ENCODE measurements at regions not wholly inside any gene's neighbourhood (a gene's known extent, or its start where the extent isn't known, plus 50 kb on each side); places are given as distances from the start of the nearest gene placed in this dataset.
A peak's percentile ranks its signal among the peaks of the same experiment; 100 is the strongest.

- no peak overlapping the region for H3K4me3 Mint-ChIP-seq (ENCODE audit: unreplicated experiment)
- no peaks in the 10 kb centered on the region for H3K36me3 Mint-ChIP-seq (ENCODE audit: low read depth, unreplicated experiment)
- H3K27me3 Mint-ChIP-seq (ENCODE audit: low read depth, unreplicated experiment): no peaks in the 10 kb centered on the region
- no peak overlapping the region for H3K4me3 ChIP-seq (ENCODE audit: insufficient read depth, low read depth, low read length)
- DNase-seq (ENCODE audit: low read depth): peak; percentile 39
- H3K36me3 ChIP-seq (ENCODE audit: insufficient read depth, low read length): no peaks in the 10 kb centered on the region
- H3K79me2 ChIP-seq (ENCODE audit: insufficient read depth, low read length): no peaks in the 10 kb centered on the region
- no peaks in the 10 kb centered on the region for H3K27me3 ChIP-seq (ENCODE audit: insufficient read depth, low read length)
- no peaks in the 10 kb centered on the region for H3K9me3 ChIP-seq (ENCODE audit: insufficient read depth, low read depth, low read length)
- no peak overlapping the region for H2AFZ ChIP-seq (ENCODE audit: low read depth, low read length)
- no peak overlapping the region for H3K4me2 ChIP-seq (ENCODE audit: low read length)
- FAIRE-seq: no peak
- no peak for TF ChIP-seq EZH2 (IDR thresholded peaks at IDR 0.05; ENCODE audit: insufficient read depth, low read length)
- no peak for TF ChIP-seq CTCF (IDR thresholded peaks at IDR 0.05; ENCODE audit: insufficient read depth, low read depth, low read length)
- no peak overlapping the region for H3K9ac ChIP-seq (ENCODE audit: low read length)
- H3K4me1 Mint-ChIP-seq (ENCODE audit: low read depth, unreplicated experiment): peaks cover 4% of the 10 kb centered on the region
- H3K27ac Mint-ChIP-seq (ENCODE audit: unreplicated experiment): no peak overlapping the region
- no peak overlapping the region for H3K27ac ChIP-seq (ENCODE audit: low read depth, low read length)
- H3K9me3 Mint-ChIP-seq (ENCODE audit: unreplicated experiment): no peaks in the 10 kb centered on the region
- no peaks in the 10 kb centered on the region for H4K20me1 ChIP-seq (ENCODE audit: insufficient read depth, low read length)
- no peaks in the 10 kb centered on the region for H3K4me1 ChIP-seq (ENCODE audit: insufficient read depth, low read length)
Measured at GRCh38 chr4:175514174-175514573, 297.9 kb downstream of the GPM6A start.

GRCh38 chr4:175530655-175531054 lies 281.4 kb downstream of the GPM6A start:
- no peak for TF ChIP-seq EZH2 (IDR thresholded peaks at IDR 0.05; ENCODE audit: insufficient read depth, low read length)
- Histone ChIP-seq H4K20me1 (ENCODE audit: insufficient read depth, low read length) (no peaks in the 10 kb centered on the region), H3K4me2 (ENCODE audit: low read length) (no peak overlapping the region), H3K4me3 (ENCODE audit: insufficient read depth, low read depth, low read length) (no peak overlapping the region), H3K27ac (ENCODE audit: low read depth, low read length) (no peak overlapping the region), H3K9ac (ENCODE audit: low read length) (no peak overlapping the region), H3K4me1 (ENCODE audit: insufficient read depth, low read length) (peaks cover 12% of the 10 kb centered on the region), H3K79me2 (ENCODE audit: insufficient read depth, low read length) (no peaks in the 10 kb centered on the region), H2AFZ (ENCODE audit: low read depth, low read length) (peak overlapping the region; percentile 26), H3K27me3 (ENCODE audit: insufficient read depth, low read length) (no peaks in the 10 kb centered on the region), H3K36me3 (ENCODE audit: insufficient read depth, low read length) (no peaks in the 10 kb centered on the region), H3K9me3 (ENCODE audit: insufficient read depth, low read depth, low read length) (no peaks in the 10 kb centered on the region)
- H3K4me1 Mint-ChIP-seq (ENCODE audit: low read depth, unreplicated experiment): peaks cover 15% of the 10 kb centered on the region
- peak overlapping the region; percentile 67 for H3K27ac Mint-ChIP-seq (ENCODE audit: unreplicated experiment)
- no peaks in the 10 kb centered on the region for H3K36me3 Mint-ChIP-seq (ENCODE audit: low read depth, unreplicated experiment)
- H3K4me3 Mint-ChIP-seq (ENCODE audit: unreplicated experiment): no peak overlapping the region
- no peak for FAIRE-seq
- H3K27me3 Mint-ChIP-seq (ENCODE audit: low read depth, unreplicated experiment): no peaks in the 10 kb centered on the region
- H3K9me3 Mint-ChIP-seq (ENCODE audit: unreplicated experiment): peaks cover 10% of the 10 kb centered on the region
- DNase-seq (ENCODE audit: low read depth): no peak

DNA sequence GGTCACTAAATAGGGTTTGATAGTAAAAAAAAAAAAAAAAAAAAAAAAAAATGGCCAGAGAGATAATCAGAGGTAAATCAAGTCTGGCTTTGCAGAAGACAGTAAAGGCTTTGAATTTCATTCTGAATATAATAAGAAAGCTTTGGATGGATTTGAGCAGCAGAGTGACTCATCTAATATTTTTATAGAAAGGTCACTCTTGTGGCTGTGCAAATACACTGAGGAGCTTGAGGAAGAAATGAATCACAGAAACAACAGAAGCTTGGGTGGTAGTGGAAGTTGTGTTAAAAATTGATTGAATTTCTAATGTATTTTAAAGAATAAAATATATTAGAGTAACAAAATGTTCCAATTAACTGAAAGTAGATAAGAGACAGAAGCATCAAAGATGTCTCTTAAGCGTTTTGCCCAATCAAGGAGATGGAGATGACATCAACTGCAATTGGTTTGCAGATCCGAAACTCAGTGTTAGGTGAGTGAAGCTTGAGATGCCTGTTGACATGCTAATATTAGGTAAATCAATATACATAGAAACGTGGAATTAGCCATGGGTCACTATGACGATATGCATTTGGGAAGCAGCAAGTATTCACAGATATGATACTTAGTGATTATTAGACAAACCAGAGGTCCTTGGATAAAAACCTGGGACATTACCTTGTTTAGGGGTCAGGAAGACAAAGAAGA lies 280.5 kb downstream of the GPM6A start:
- H3K9ac ChIP-seq (ENCODE audit: low read length): no peak overlapping the region
- peak overlapping the region; percentile 20 for H3K4me2 ChIP-seq (ENCODE audit: low read length)
- no peak for FAIRE-seq
- H3K4me3 Mint-ChIP-seq (ENCODE audit: unreplicated experiment): no peak overlapping the region
- H3K27ac ChIP-seq (ENCODE audit: low read depth, low read length): no peak overlapping the region
- H4K20me1 ChIP-seq (ENCODE audit: insufficient read depth, low read length): no peaks in the 10 kb centered on the region
- TF ChIP-seq CTCF (IDR thresholded peaks at IDR 0.05; ENCODE audit: insufficient read depth, low read depth, low read length): no peak
- no peak for TF ChIP-seq EZH2 (IDR thresholded peaks at IDR 0.05; ENCODE audit: insufficient read depth, low read length)
- no peaks in the 10 kb centered on the region for H3K9me3 ChIP-seq (ENCODE audit: insufficient read depth, low read depth, low read length)
- no peaks in the 10 kb centered on the region for H3K36me3 ChIP-seq (ENCODE audit: insufficient read depth, low read length)
- H3K4me3 ChIP-seq (ENCODE audit: insufficient read depth, low read depth, low read length): no peak overlapping the region
- H3K27ac Mint-ChIP-seq (ENCODE audit: unreplicated experiment): peak overlapping the region; percentile 23
- H3K27me3 ChIP-seq (ENCODE audit: insufficient read depth, low read length): no peaks in the 10 kb centered on the region
- H3K79me2 ChIP-seq (ENCODE audit: insufficient read depth, low read length): no peaks in the 10 kb centered on the region
- H3K36me3 Mint-ChIP-seq (ENCODE audit: low read depth, unreplicated experiment): no peaks in the 10 kb centered on the region
- H3K9me3 Mint-ChIP-seq (ENCODE audit: unreplicated experiment): peaks cover 10% of the 10 kb centered on the region
- H3K27me3 Mint-ChIP-seq (ENCODE audit: low read depth, unreplicated experiment): no peaks in the 10 kb centered on the region
- peaks cover 18% of the 10 kb centered on the region for H3K4me1 Mint-ChIP-seq (ENCODE audit: low read depth, unreplicated experiment)
- DNase-seq (ENCODE audit: low read depth): peak; percentile 84
- H3K4me1 ChIP-seq (ENCODE audit: insufficient read depth, low read length): peaks cover 12% of the 10 kb centered on the region
- no peak overlapping the region for H2AFZ ChIP-seq (ENCODE audit: low read depth, low read length)
